ENCODE measurements at regions not wholly inside any gene's neighbourhood (a gene's known extent, or its start where the extent isn't known, plus 50 kb on each side); places are given as distances from the start of the nearest gene placed in this dataset.

- H3K4me1 ChIP-seq (ENCODE audit: control insufficient read depth in 4 of 4, insufficient read depth in 4 of 4, low read length in 3 of 4): no peaks in the 10 kb centered on the region
- no peaks in the 10 kb centered on the region for H3K36me3 ChIP-seq (ENCODE audit: control insufficient read depth in 4 of 4, insufficient read depth in 3 of 4, low read depth in 1 of 4, low read length in 3 of 4)
- no peaks in the 10 kb centered on the region for H3K27me3 ChIP-seq (ENCODE audit: control insufficient read depth in 4 of 4, insufficient read depth in 4 of 4, low read length in 3 of 4)
- TF ChIP-seq TAF1 (conservative IDR thresholded peaks at IDR 0.05) (no peak), EGR1 (IDR thresholded peaks at IDR 0.05; ENCODE audit: low read depth in 2 of 2) (no peak), HNF4A (conservative IDR thresholded peaks at IDR 0.05) (no peak), ZBTB33 (IDR thresholded peaks at IDR 0.05) (no peak), RXRA (IDR thresholded peaks at IDR 0.05) (no peak), HNF4G (IDR thresholded peaks at IDR 0.05) (no peak), CTCF (IDR thresholded peaks at IDR 0.05; ENCODE audit: low read depth, low read length, missing input control) (no peak), JUND (IDR thresholded peaks at IDR 0.05) (no peak), MAX (IDR thresholded peaks at IDR 0.05) (no peak), GABPA (IDR thresholded peaks at IDR 0.05 in 1 of 2, conservative IDR thresholded peaks at IDR 0.05 in 1 of 2) (no peak), FOXA1 (IDR thresholded peaks at IDR 0.05) (no peak), RAD21 (IDR thresholded peaks at IDR 0.05) (no peak), SP1 (IDR thresholded peaks at IDR 0.05) (no peak), NR2F2 (IDR thresholded peaks at IDR 0.05) (no peak), YY1 (IDR thresholded peaks at IDR 0.05) (no peak), ATF3 (IDR thresholded peaks at IDR 0.05) (no peak), REST (IDR thresholded peaks at IDR 0.05) (no peak), FOXA2 (IDR thresholded peaks at IDR 0.05) (no peak)
- 58% methylated on average over 8 of the region's 8 CpGs for WGBS
- H3K4me3 ChIP-seq (ENCODE audit: low read depth in 1 of 3, low read length in 3 of 3): no peak overlapping the region
- H3K27ac ChIP-seq (ENCODE audit: low read depth in 1 of 2, low read length in 2 of 2): no peak overlapping the region
- DNase-seq (ENCODE audit: low spot score): no peak
- H3K9ac ChIP-seq (ENCODE audit: low read depth in 1 of 2, low read length in 2 of 2): no peak overlapping the region
- H3K9me3 ChIP-seq (ENCODE audit: control insufficient read depth in 4 of 4, low read length in 3 of 4): no peaks in the 10 kb centered on the region
Observed at GRCh38 chr1:188129856-188130838, 1301.4 kb downstream of the PLA2G4A start.

Data from liver (tissue), 8 donors.